Myocyte (in vitro differentiated cells): ENCODE measurements at regions not wholly inside any gene's neighbourhood (a gene's known extent, or its start where the extent isn't known, plus 50 kb on each side); places are given as distances from the start of the nearest gene placed in this dataset.

Source experiments
- DNase-seq: peaks from one replicate; pipeline ENCODE4 v3.0.0-alpha.2; 2012; ENCODE audit warnings: low read depth

- no peak for DNase-seq
Observed at GRCh38 chr2:167900435-167901114, 346.8 kb downstream of the STK39 start.

- DNase-seq, result no peak
Observed at GRCh38 chr2:167898340-167898739, 349.1 kb downstream of the STK39 start.

GRCh38 chr2:167891841-167892240 is 355.6 kb downstream of the STK39 start:
- no peak for DNase-seq

GRCh38 chr2:167890739-167891138 is 356.7 kb downstream of the STK39 start:
- peak; percentile 79 for DNase-seq

GRCh38 chr2:167880415-167880814 is 367.0 kb downstream of the STK39 start:
- DNase-seq, result no peak

GRCh38 chr2:167875529-167875928 is 371.9 kb downstream of the STK39 start:
- peak; percentile 65 for DNase-seq

GRCh38 chr2:167874812-167875211 is 372.6 kb downstream of the STK39 start:
- no peak for DNase-seq

GRCh38 chr2:167871286-167871685 is 376.1 kb downstream of the STK39 start:
- DNase-seq, result no peak

- no peak for DNase-seq
Observed at GRCh38 chr2:167869200-167869599, 378.2 kb downstream of the STK39 start.

- no peak for DNase-seq
Observed at GRCh38 chr2:167863377-167863776, 384.0 kb downstream of the STK39 start.

- DNase-seq, result peak; percentile 71
Observed at GRCh38 chr2:167862782-167863181, 384.6 kb downstream of the STK39 start.

- DNase-seq, result no peak
Observed at GRCh38 chr2:167862296-167862695, 385.1 kb downstream of the STK39 start.

GRCh38 chr2:167861574-167862193 is 385.7 kb downstream of the STK39 start:
- DNase-seq, result no peak

GRCh38 chr2:167860082-167860481 is 387.3 kb downstream of the STK39 start:
- DNase-seq, result no peak

GRCh38 chr2:167859676-167860075 is 387.7 kb downstream of the STK39 start:
- DNase-seq, result no peak

- DNase-seq, result no peak
Observed at GRCh38 chr2:167858086-167858485, 389.3 kb downstream of the STK39 start.

- DNase-seq, result no peak
Observed at GRCh38 chr2:167857416-167857815, 390.0 kb downstream of the STK39 start.

GRCh38 chr2:167856190-167856589 is 391.2 kb downstream of the STK39 start:
- DNase-seq, result no peak

- no peak for DNase-seq
Observed at GRCh38 chr2:167855211-167855610, 392.2 kb downstream of the STK39 start.

- no peak for DNase-seq
Observed at GRCh38 chr2:167853717-167854116, 393.7 kb downstream of the STK39 start.

GRCh38 chr2:167851876-167852275 is 395.5 kb downstream of the STK39 start:
- no peak for DNase-seq

- DNase-seq, result no peak
Observed at GRCh38 chr2:167851323-167851860, 396.0 kb downstream of the STK39 start.
